ENCODE measurements at regions not wholly inside any gene's neighbourhood (a gene's known extent, or its start where the extent isn't known, plus 50 kb on each side); places are given as distances from the start of the nearest gene placed in this dataset.

DNA sequence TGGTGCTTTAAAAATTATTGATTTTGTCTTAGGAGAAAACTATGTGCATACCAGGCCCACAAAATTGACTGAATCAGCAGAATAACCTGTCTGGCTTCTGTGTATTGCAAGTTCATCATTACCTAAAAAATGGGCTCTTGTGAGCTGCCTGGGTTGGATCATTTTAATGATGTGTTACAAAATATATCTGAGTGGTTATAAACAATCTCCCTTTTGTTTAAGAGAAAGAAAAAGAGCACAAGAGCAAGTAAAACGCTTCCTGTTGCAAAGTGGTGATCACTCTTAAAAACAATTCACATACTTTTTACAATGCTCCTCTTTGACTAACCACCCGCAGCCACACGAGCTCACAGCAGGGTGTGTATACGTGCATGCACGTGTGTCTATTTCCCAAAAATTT is 335.1 kb downstream of the HDGFL1 start:
- no peaks in the 10 kb centered on the region for H3K4me1 ChIP-seq (ENCODE audit: control insufficient read depth, extremely low read depth, insufficient read depth, low read length)
- CTCF ChIA-PET = no interaction called here
- H3K9me1 ChIP-seq (replicated peaks; ENCODE audit: control insufficient read depth, extremely low read depth, insufficient read depth, low read length) = no peaks in the 10 kb centered on the region
- no peak overlapping the region for H3K4me2 ChIP-seq (ENCODE audit: insufficient read depth, low read length)
- no TSS peak for BruUV-seq (replicated peaks)
- H3K27me3 ChIP-seq (ENCODE audit: control insufficient read depth in 2 of 2, insufficient read depth in 2 of 2, low read length in 2 of 2) = no peaks in the 10 kb centered on the region
- FAIRE-seq (peak; percentile 72), DNase-seq (ENCODE audit: low read depth, low spot score) (peak; percentile 46)
- no peaks in the 10 kb centered on the region for H3K79me2 ChIP-seq (ENCODE audit: control insufficient read depth, insufficient read depth, low read length)
- no peak overlapping the region for H3K4me3 ChIP-seq (replicated peaks in 1 of 3; ENCODE audit: insufficient read depth in 1 of 3, low read depth in 1 of 3, low read length in 3 of 3)
- no peak for TF ChIP-seq FOS (IDR thresholded peaks at IDR 0.05; ENCODE audit: borderline replicate concordance, insufficient read depth, low read length)
- no peak for TF ChIP-seq JUN (IDR thresholded peaks at IDR 0.05; ENCODE audit: borderline replicate concordance, insufficient read depth, insufficient read length, low read depth)
- no peak for TF ChIP-seq MAX (IDR thresholded peaks at IDR 0.05; ENCODE audit: insufficient read depth, insufficient read length)
- no peak for TF ChIP-seq GATA2 (IDR thresholded peaks at IDR 0.05; ENCODE audit: insufficient read depth, insufficient read length, low read depth, low read length)
- no peak for TF ChIP-seq EZH2 (IDR thresholded peaks at IDR 0.05; ENCODE audit: borderline replicate concordance, low read depth, low read length, severe bottlenecking)
- no peak for TF ChIP-seq POLR2AphosphoS5 (IDR thresholded peaks at IDR 0.05; ENCODE audit: insufficient read depth, low read depth, low read length)
- no peak for TF ChIP-seq CTCF (IDR thresholded peaks at IDR 0.05; ENCODE audit: extremely low read depth in 1 of 2, insufficient read depth in 1 of 2, low read depth in 1 of 2, low read length in 2 of 2)
- no peak for TF ChIP-seq MYC (IDR thresholded peaks at IDR 0.05; ENCODE audit: low read depth, low read length)
- no peak for TF ChIP-seq POLR2A (IDR thresholded peaks at IDR 0.05; ENCODE audit: low read depth, low read length)
- dilution Hi-C loops (cut with MboI; ENCODE audit: extremely low pct_ligation_motif_present, low sequenced_read_pairs) = no loop called here
- POLR2A ChIA-PET = no interaction called here
- H4K20me1 ChIP-seq (replicated peaks; ENCODE audit: control insufficient read depth, extremely low read depth, insufficient read depth, low read length) = no peaks in the 10 kb centered on the region
- no peak overlapping the region for H3K9ac ChIP-seq (replicated peaks; ENCODE audit: extremely low read depth, insufficient read depth, low read length)
- H2AFZ ChIP-seq (ENCODE audit: low read depth, low read length) = no peak overlapping the region
- no peak overlapping the region for H3K27ac ChIP-seq (ENCODE audit: insufficient read depth, low read depth, low read length)
- no peaks in the 10 kb centered on the region for H3K36me3 ChIP-seq (ENCODE audit: control insufficient read depth in 2 of 2, extremely low read depth in 1 of 2, insufficient read depth in 2 of 2, low read length in 2 of 2)
- intact Hi-C loops (cut with micrococcal nuclease) = no loop called here
- H3K9me3 ChIP-seq (replicated peaks; ENCODE audit: control insufficient read depth, insufficient read depth, low read length) = no peaks in the 10 kb centered on the region
